Ovary (tissue), 7 donors: ENCODE measurements at regions not wholly inside any gene's neighbourhood (a gene's known extent, or its start where the extent isn't known, plus 50 kb on each side); places are given as distances from the start of the nearest gene placed in this dataset.

Experiments
- DNase-seq, 5 donors: peaks; one replicate each; pipeline ENCODE4 v3.0.0-alpha.2; 2019 to 2020
- H3K27ac ChIP-seq, 2 donors: fragments of 200-600 bp; one replicate each; pipeline versions ENCODE4 v1.5.1 to v1.8.0; 2019 to 2022
- H3K27me3 ChIP-seq: fragments of 200-600 bp; one replicate; pipeline ENCODE4 v1.8.0; 2022
- H3K36me3 ChIP-seq: fragments of 200-600 bp; sonication (generic); one replicate; pipeline ENCODE4 v1.5.1; 2019
- H3K4me1 ChIP-seq: one replicate; pipeline ENCODE4 v1.8.1; 2013; ENCODE audit warnings: mild to moderate bottlenecking, moderate library complexity; ENCODE audit not compliant: insufficient read depth
- H3K4me3 ChIP-seq: fragments of 200-600 bp; sonication (generic); one replicate; pipeline ENCODE4 v1.5.1; 2017
- H3K9me3 ChIP-seq, 2 donors: fragments of 200-600 bp in 1 of 2; sonication (generic) in 1 of 2; one replicate each; pipeline versions ENCODE4 v1.5.1 to v1.8.1; 2013 to 2019; ENCODE audit warnings: mild to moderate bottlenecking in 1 of 2, moderate library complexity in 1 of 2
- CTCF ChIP-seq, 3 donors: fragments of 450-650 bp in 2 of 3; fragments of 200-600 bp in 1 of 3; IDR thresholded peaks; one replicate each; pipeline versions ENCODE4 v1.5.1 to v1.8.0; 2016 to 2022; ENCODE audit warnings: antibody characterized with exemption in 3 of 3, mild to moderate bottlenecking in 1 of 3
- EP300 ChIP-seq: sonication (generic); formaldehyde crosslinking; IDR thresholded peaks from one replicate; pipeline ENCODE4 v1.6.1; 2017; ENCODE audit warnings: antibody characterized with exemption
- POLR2A ChIP-seq: fragments of 450-650 bp; IDR thresholded peaks from one replicate; pipeline ENCODE4 v1.6.1; 2017; ENCODE audit warnings: antibody characterized with exemption, mild to moderate bottlenecking, moderate library complexity
- WGBS, 3 donors: extraction: QIAGEN DNeasy Blood & Tissue Kit in 1 of 3; methylation state at CpG; one replicate each; pipeline versions ENCODE4 v1.1.5 to v1.1.7; 2013 to 2017; 5-methylcytosine and 5-hydroxymethylcytosine counted together
- intact Hi-C, 4 donors: fragments of 100-400 bp; cut with DNase I; formaldehyde crosslinking; loops; one replicate each; pipeline versions ENCODE4 v1.11.0 to v1.15.1; 2022 to 2023
- donor health status: DM: no; HTN: no; CAD: no; lungs with moderate emphysema.
- donor health status: DM: no; HTN: no; CAD: no.
- donor health status: Bipolar disorder and iron deficiency.
- donor health status: DM: no; HTN: no; CAD: no.
- donor health status: DM: yes; HTN: yes; CAD: no.

DNA sequence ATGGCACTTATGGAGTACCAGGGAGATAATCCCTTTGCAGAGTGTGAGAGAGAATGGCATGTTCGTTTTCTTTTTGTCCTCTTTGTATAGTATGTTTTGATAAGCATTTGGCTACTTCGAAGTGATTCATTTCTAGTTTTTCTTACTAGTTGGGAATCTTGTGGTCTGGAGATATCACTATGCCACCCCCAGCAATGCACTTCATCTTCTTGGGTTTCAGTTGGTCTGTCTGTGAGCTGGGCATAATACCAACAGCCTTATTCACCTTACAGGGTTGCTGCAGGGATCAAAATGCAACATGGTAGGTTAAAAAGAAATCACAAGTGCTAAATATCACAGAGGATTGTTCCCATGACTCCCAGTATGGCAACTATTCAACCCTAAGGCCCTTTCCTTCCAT is 387.8 kb upstream of the CADM1 start:
- Histone ChIP-seq H3K4me1 (no peaks in the 10 kb centered on the region), H3K9me3 (no peaks in the 10 kb centered on the region), H3K36me3 (no peaks in the 10 kb centered on the region), H3K4me3 (no peak overlapping the region), H3K27me3 (no peaks in the 10 kb centered on the region), H3K27ac (no peak overlapping the region)
- TF ChIP-seq EP300 (no peak), CTCF (IDR thresholded peaks at IDR 0.05) (no peak)
- WGBS, 3 donors, result 64 to 76% (median 65%) methylated on average over 2 of the region's 2 CpGs
- intact Hi-C loops, result no loop called here
- no peak for DNase-seq

- Histone ChIP-seq H3K36me3 (no peaks in the 10 kb centered on the region), H3K4me3 (no peak overlapping the region), H3K27me3 (no peaks in the 10 kb centered on the region), H3K4me1 (no peaks in the 10 kb centered on the region), H3K9me3 (no peaks in the 10 kb centered on the region), H3K27ac (no peak overlapping the region)
- TF ChIP-seq CTCF (IDR thresholded peaks at IDR 0.05) (no peak), POLR2A (no peak), EP300 (no peak)
- DNase-seq, result no peak
- WGBS, 3 donors, result 61 to 69% (median 63%) methylated on average over 1 of the region's 1 CpG
- intact Hi-C loops, result no loop called here
Observed at GRCh38 chr11:115891581-115891980, 387.4 kb upstream of the CADM1 start.

- Histone ChIP-seq H3K27ac (no peak overlapping the region), H3K9me3 (no peaks in the 10 kb centered on the region), H3K36me3 (no peaks in the 10 kb centered on the region), H3K27me3 (no peaks in the 10 kb centered on the region), H3K4me1 (peaks cover 4% of the 10 kb centered on the region), H3K4me3 (no peak overlapping the region)
- intact Hi-C loops, result no loop called here
- WGBS, 3 donors, result 95 to 98% (median 95%) methylated on average over 5 of the region's 5 CpGs
- no peak for DNase-seq
- no peak for TF ChIP-seq CTCF (IDR thresholded peaks at IDR 0.05)
- TF ChIP-seq POLR2A, result no peak
- no peak for TF ChIP-seq EP300
Observed at GRCh38 chr11:115890500-115890899, 386.3 kb upstream of the CADM1 start.

DNA sequence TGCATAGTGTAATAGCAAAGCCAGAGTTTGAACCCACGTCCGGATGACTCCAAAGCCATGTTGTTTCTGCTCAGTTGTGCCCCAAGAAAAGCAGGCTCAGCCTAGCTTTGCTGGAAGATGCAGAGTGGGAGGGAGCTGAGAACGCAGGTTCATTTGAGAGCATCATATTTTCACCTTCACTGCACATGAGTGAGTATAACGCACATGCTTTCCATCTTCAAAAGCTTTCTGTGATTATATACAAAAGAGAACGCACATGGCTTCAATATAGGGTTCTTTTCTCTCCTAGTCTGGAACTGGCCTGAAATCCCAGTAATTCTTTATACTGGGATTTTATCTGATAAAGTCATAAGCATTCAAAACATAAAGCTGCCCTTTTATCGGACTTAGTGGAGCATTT is 385.5 kb upstream of the CADM1 start:
- TF ChIP-seq POLR2A, result no peak
- no peak for TF ChIP-seq EP300
- no peak for TF ChIP-seq CTCF (IDR thresholded peaks at IDR 0.05)
- Histone ChIP-seq H3K9me3 (no peaks in the 10 kb centered on the region), H3K27ac (no peak overlapping the region), H3K4me1 (peaks cover 7% of the 10 kb centered on the region), H3K27me3 (no peaks in the 10 kb centered on the region), H3K36me3 (no peaks in the 10 kb centered on the region), H3K4me3 (no peak overlapping the region)
- intact Hi-C loops, result no loop called here
- no peak for DNase-seq
- 89 to 93% (median 92%) methylated on average over 6 of the region's 6 CpGs for WGBS, 3 donors

DNA sequence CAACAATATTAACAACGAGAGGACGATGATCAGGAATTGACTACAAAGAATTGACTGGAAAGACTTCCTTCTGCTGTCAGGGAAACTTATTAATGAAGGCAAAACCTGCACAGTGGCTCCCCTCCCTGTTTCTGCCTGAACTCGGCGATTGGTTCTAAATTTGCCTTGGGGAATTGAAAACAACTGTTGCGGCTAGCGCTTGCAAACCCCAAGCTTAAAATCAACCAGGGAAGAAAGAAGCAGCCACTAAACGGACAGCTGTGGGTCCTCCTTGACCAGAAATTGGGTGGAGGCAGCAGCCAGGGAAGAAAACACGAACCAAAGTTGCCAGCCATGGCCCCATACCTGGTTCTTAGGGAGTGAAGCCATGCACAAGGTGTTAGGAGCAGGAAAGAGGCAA is 383.5 kb upstream of the CADM1 start:
- no peak overlapping the region for H3K4me3 ChIP-seq
- no peak for TF ChIP-seq POLR2A
- no peak overlapping the region for H3K27ac ChIP-seq
- H3K4me1 ChIP-seq, result peaks cover 8% of the 10 kb centered on the region
- no peak for DNase-seq
- WGBS, 3 donors, result 82 to 92% (median 85%) methylated on average over 8 of the region's 8 CpGs
- H3K36me3 ChIP-seq, result no peaks in the 10 kb centered on the region
- intact Hi-C loops, result no loop called here
- H3K27me3 ChIP-seq, result no peaks in the 10 kb centered on the region
- H3K9me3 ChIP-seq, result no peaks in the 10 kb centered on the region
